Inferior parietal cortex (tissue), 1 donor: ENCODE measurements at regions not wholly inside any gene's neighbourhood (a gene's known extent, or its start where the extent isn't known, plus 50 kb on each side); places are given as distances from the start of the nearest gene placed in this dataset.

Source experiments
- DNase-seq: peaks from one replicate; pipeline ENCODE4 v3.0.0-alpha.2; 2016; ENCODE audit errors: extremely low spot score

GRCh38 chr2:144597894-144598593 lies 78.1 kb upstream of the ZEB2 start:
- no peak for DNase-seq

- no peak for DNase-seq
These were observed 77.5 kb upstream of the ZEB2 start for GRCh38 chr2:144597388-144597787.

GRCh38 chr2:144596073-144596871 lies 76.4 kb upstream of the ZEB2 start:
- no peak for DNase-seq

- no peak for DNase-seq
These were observed 75.8 kb upstream of the ZEB2 start for GRCh38 chr2:144595686-144596072.

- no peak for DNase-seq
These were observed 75.4 kb upstream of the ZEB2 start for GRCh38 chr2:144595279-144595678.

- DNase-seq = no peak
These were observed 73.9 kb upstream of the ZEB2 start for GRCh38 chr2:144593803-144594202.

- no peak for DNase-seq
These were observed 72.8 kb upstream of the ZEB2 start for GRCh38 chr2:144592500-144593256.

DNA sequence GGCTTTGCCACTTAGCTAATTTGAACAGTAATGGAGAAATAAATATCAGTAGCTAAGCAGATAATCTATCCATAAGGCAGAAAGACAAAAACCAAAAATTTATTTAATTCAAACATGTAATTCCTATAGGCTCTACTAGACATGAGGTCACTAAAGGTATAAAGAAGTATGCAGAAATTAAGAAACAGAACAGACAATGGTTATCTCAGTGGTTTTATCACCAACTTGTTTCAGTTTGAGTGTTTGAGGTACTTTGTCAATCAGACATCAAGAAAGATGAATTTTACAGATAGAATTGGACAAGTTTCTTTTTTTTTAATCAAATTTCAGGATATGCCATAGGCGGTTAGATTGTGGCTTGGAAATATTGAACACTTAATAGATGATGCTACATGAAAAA lies 67.4 kb upstream of the ZEB2 start:
- no peak for DNase-seq

DNA sequence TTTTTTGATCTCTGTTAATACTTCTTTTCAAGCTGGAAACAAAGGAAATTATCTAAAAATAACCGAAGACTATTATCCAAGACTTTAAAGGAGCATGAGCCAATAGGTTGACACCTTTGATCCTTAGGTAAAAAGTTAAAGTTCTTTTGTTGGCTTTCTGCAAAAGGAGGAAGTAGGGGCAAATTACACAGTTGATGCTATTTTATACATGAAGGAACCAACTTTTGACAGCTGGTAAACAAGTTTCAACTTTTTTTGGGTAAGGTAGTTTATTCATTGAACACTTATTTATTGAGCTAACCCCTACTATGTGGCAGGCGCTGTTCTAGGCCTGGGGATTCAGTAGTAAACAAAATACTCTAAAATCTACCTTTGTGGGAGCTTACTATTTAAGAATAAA lies 66.6 kb upstream of the ZEB2 start:
- DNase-seq = no peak

- no peak for DNase-seq
These were observed 64.0 kb upstream of the ZEB2 start for GRCh38 chr2:144583741-144584453.

DNA sequence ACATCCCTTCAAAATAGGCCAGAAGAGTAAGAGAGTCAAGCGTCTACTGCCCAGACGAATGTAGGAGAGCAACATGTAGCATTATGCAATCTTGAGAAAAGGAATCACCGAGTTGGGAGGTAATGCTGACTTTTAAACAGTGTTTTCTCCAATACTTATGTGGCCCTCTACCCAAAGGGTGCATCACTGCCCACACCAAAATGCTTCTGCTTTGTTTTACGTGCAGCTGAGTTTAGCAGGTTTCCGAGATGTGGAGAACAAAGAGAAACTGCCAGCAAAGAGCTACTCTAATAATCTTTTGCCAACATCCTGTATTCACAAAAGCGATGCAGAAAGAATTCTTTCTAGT lies 63.4 kb upstream of the ZEB2 start:
- DNase-seq = no peak

DNA sequence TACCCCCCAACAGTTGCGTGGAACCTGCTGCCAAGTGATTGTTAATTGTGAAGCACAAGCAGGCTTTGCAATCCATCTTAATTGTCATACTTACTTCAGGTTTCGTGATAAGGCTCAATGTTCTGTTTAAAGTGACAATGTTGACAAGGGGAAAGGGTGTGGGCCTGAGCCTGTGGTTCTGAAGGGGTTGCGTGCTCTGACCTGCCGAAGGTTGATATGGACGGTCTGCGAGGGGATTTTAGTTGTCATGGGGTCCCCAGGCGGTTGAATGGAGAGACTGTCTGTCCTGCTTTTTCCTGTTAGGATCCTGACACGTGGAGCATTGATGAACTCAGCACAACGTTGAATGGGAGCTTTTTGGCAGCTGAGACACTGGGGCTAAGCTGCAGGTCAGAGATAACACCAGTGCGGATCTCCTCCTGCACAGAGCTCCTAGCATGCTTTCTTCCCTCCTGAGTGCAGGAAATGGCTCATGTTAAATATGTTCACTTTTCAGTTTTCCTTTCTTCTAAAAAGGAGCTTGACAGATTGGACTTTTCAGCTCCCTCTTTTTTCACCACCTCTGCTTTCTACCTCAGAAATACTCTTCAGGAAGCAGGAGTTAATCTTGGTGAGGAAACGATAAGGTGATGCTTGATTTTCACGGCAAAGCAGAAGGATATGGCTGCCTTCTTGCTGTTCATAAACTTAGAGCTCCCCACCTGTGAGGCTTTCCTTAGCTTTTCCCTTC lies 62.9 kb upstream of the ZEB2 start:
- DNase-seq = peak; percentile 60

DNA sequence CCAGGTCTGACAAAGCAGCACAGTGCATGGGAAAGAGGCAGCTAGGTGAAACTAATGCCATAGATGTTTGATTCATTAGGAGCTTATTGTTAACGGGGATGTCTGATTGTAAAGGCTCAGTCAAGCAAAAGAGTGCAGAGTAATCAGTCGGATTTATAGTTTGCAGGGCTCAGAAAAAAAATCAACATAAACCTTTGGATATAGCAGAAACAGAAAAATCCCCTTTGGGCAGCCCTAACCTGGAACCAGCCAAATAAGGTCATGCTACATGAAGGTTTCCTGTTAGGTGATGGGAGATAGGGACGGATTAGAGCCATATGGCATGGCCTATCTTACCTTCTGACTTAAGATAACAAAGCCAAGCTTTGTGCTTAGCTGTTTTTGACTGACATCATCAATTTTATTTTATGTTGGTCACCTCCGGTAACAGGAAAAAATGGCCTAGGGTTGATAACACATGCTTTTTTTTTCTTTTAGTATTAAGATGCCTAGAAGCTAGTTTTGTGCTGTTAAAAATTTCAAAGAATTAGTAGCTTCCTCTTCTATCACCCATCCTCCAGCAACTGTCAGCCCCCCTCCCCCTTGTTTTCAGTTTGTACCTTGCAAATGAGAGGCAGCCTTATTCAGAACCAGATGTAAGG lies 60.7 kb upstream of the ZEB2 start:
- no peak for DNase-seq

- no peak for DNase-seq
These were observed 59.6 kb upstream of the ZEB2 start for GRCh38 chr2:144579556-144579955.

DNA sequence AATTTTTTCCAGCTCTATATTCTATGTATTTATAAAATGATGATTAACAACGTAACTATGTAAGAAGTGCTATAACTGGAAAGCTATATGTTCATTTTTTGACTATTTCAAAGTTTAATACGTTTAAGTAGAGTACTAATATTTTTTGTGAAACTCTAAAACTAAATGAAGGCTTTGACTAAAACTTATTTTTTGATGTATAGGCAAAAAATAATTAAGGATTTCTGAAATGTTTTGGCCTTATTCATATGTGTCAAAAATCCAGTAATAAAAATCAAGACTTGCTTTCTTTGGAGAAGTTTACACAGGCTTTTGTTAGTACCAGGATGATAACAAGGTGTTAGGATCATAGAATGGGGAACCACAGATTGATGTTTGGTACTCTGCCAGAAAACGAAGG lies 58.2 kb upstream of the ZEB2 start:
- DNase-seq = no peak

GRCh38 chr2:144572977-144573376 lies 53.1 kb upstream of the ZEB2 start:
- no peak for DNase-seq

- DNase-seq = no peak
These were observed 51.9 kb upstream of the ZEB2 start for GRCh38 chr2:144571770-144572169.

DNA sequence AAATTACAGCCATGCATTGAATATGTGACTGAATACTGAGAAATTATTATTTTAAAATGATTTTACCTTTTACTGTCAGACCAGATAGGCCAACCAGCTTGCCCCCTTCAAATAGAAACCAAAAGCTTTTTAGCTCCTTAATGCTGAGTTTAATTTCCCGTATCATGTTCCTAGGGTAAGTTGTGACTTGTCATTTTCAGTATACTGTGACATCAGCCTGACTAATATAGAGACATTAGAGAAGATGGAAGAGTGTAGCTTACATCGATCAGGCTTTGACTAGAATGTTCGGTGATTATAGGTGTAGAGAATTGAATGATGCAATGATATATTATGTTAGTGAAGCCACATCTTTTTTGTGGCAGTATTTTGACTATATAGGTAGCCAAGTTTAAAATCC lies 50.6 kb upstream of the ZEB2 start:
- DNase-seq = no peak
